ENCODE measurements at regions not wholly inside any gene's neighbourhood (a gene's known extent, or its start where the extent isn't known, plus 50 kb on each side); places are given as distances from the start of the nearest gene placed in this dataset.
A peak's percentile ranks its signal among the peaks of the same experiment; 100 is the strongest.
"Not testable (repeated sequence)": the region's sequence is repeated elsewhere in the genome, so short reads cannot be mapped to it uniquely, and the experiment has no call there.

DNA sequence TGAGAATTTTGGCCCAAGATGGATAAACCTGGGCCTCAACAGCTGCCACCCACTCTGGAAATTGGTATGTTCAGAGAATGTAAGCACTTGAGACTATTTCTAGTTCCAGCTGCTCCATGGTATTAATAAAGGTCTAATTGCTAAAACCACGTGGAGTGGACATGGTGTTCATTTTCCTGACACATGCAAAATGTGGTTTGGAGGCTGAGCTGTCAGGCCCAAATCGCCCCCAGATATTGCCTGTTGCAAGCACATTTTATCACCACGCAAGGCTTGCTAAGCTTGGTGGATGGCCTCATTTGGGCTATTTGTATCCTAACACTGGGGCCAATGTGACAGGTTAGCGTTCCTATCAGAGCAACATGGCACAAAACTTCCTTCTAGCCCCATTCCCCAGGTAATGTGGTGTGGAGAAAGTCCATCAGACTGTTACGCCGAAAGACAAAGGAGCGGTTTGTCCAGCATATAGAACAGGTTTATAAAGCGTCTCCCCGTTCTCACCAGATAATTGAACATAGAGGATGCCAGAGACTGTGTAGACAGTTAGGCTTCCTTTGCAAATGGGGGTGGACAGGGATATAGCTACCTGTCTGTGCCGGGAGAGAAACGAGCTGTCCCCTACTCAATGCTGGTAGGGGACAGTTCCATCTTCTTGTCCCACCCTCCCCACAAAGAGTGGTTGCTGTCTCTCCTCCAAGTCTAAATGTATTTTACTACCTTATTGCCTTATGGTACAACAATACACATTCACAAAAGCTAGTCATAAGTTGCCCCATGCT, 78.0 kb upstream of the ANKRD1 start:
- no peaks in the 10 kb centered on the region for H3K4me1 ChIP-seq
- intact Hi-C loops (cut with DNase I) = no loop called here
- DNase-seq (no peak), ATAC-seq (no peak)
- no peaks in the 10 kb centered on the region for H3K9me3 ChIP-seq
- no peak overlapping the region for H3K4me3 ChIP-seq
- no peaks in the 10 kb centered on the region for H3K36me3 ChIP-seq
- no peaks in the 10 kb centered on the region for H3K27me3 ChIP-seq
- no peak overlapping the region for H3K27ac ChIP-seq
- TF ChIP-seq, protein P1, sequence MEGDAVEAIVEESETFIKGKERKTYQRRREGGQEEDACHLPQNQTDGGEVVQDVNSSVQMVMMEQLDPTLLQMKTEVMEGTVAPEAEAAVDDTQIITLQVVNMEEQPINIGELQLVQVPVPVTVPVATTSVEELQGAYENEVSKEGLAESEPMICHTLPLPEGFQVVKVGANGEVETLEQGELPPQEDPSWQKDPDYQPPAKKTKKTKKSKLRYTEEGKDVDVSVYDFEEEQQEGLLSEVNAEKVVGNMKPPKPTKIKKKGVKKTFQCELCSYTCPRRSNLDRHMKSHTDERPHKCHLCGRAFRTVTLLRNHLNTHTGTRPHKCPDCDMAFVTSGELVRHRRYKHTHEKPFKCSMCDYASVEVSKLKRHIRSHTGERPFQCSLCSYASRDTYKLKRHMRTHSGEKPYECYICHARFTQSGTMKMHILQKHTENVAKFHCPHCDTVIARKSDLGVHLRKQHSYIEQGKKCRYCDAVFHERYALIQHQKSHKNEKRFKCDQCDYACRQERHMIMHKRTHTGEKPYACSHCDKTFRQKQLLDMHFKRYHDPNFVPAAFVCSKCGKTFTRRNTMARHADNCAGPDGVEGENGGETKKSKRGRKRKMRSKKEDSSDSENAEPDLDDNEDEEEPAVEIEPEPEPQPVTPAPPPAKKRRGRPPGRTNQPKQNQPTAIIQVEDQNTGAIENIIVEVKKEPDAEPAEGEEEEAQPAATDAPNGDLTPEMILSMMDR (IDR thresholded peaks at IDR 0.05) = no peak

- Histone ChIP-seq H3K36me3 (no peaks in the 10 kb centered on the region), H3K4me3 (no peak overlapping the region), H3K9me3 (no peaks in the 10 kb centered on the region), H3K4me1 (no peaks in the 10 kb centered on the region), H3K27ac (no peak overlapping the region), H3K27me3 (no peaks in the 10 kb centered on the region)
- intact Hi-C loops (cut with DNase I) = no loop called here
- ATAC-seq (no peak), DNase-seq (no peak)
- TF ChIP-seq, protein P1 (IDR thresholded peaks at IDR 0.05) = no peak
These were observed 78.8 kb upstream of the ANKRD1 start for GRCh38 chr10:90999512-91000172.

DNA sequence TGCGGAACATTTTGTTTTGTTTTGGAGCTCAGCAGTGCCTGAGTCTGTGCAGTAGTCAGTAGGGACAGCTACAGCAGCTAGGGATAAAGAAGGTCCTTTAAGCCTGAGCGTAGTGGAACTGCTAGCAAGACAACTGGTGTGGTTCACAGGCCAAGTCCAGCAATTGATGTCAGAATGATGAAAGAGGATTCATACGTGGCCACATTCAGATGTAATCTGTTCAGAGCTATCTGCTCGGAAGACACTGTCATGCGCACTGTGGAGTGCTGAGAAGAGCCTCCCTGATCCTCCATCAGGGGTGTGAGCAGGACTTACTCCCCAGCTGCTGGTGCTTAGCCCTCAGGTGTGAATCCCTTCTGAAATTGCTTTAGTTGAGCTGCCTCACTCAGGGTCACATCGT, 79.6 kb upstream of the ANKRD1 start:
- ATAC-seq (no peak), DNase-seq (no peak)
- Histone ChIP-seq H3K4me3 (no peak overlapping the region), H3K36me3 (no peaks in the 10 kb centered on the region), H3K27me3 (no peaks in the 10 kb centered on the region), H3K4me1 (no peaks in the 10 kb centered on the region), H3K27ac (no peak overlapping the region), H3K9me3 (no peaks in the 10 kb centered on the region)
- intact Hi-C loops (cut with DNase I) = no loop called here
- TF ChIP-seq, protein P1 (IDR thresholded peaks at IDR 0.05) = no peak

- TF ChIP-seq, protein P1 (IDR thresholded peaks at IDR 0.05) = no peak
- intact Hi-C loops (cut with DNase I) = no loop called here
These were observed 80.1 kb upstream of the ANKRD1 start for GRCh38 chr10:91000985-91001384.

GRCh38 chr10:91002656-91003055, 81.8 kb upstream of the ANKRD1 start:
- no peaks in the 10 kb centered on the region for H3K36me3 ChIP-seq
- H3K27me3 ChIP-seq = no peaks in the 10 kb centered on the region
- intact Hi-C loops (cut with DNase I) = no loop called here
- H3K27ac ChIP-seq = no peak overlapping the region
- TF ChIP-seq, protein P1 (IDR thresholded peaks at IDR 0.05) = no peak
- DNase-seq (no peak), ATAC-seq (no peak)
- no peak overlapping the region for H3K4me3 ChIP-seq
- no peaks in the 10 kb centered on the region for H3K9me3 ChIP-seq
- H3K4me1 ChIP-seq = no peaks in the 10 kb centered on the region

More at GRCh38 chr10:91000985-91001384, 80.1 kb upstream of the ANKRD1 start:
- Histone ChIP-seq H3K27ac (no peak overlapping the region), H3K4me3 (no peak overlapping the region), H3K27me3 (no peaks in the 10 kb centered on the region), H3K36me3 (no peaks in the 10 kb centered on the region), H3K9me3 (no peaks in the 10 kb centered on the region), H3K4me1 (no peaks in the 10 kb centered on the region)
- DNase-seq (no peak), ATAC-seq (peak; percentile 9)

- ATAC-seq; H3K36me3 ChIP-seq; intact Hi-C loops (cut with DNase I); DNase-seq; H3K4me3 ChIP-seq; H3K27ac ChIP-seq; H3K9me3 ChIP-seq; H3K4me1 ChIP-seq; H3K27me3 ChIP-seq: not testable (repeated sequence)
These were observed 82.5 kb upstream of the ANKRD1 start for GRCh38 chr10:91003379-91003778.

GRCh38 chr10:91005276-91005675, 84.4 kb upstream of the ANKRD1 start:
- H3K27me3 ChIP-seq; intact Hi-C loops (cut with DNase I); ATAC-seq; H3K36me3 ChIP-seq; H3K27ac ChIP-seq; H3K4me3 ChIP-seq; H3K4me1 ChIP-seq; H3K9me3 ChIP-seq; DNase-seq: not testable (repeated sequence)
